SU-DHL-6 (cell line): ENCODE measurements at regions not wholly inside any gene's neighbourhood (a gene's known extent, or its start where the extent isn't known, plus 50 kb on each side); places are given as distances from the start of the nearest gene placed in this dataset.

Experiments used
- H2AFZ ChIP-seq: fragments of 200-600 bp; sonication (generic); 2 replicates; pipeline ENCODE4 v1.6.1; 2014; ENCODE audit warnings: low read depth, mild to moderate bottlenecking, moderate library complexity, mixed read lengths, antibody characterized with exemption, low read length; ENCODE audit not compliant: severe bottlenecking
- H3F3A ChIP-seq: fragments of 200-600 bp; shearing (Covaris generic); 2 replicates; pipeline ENCODE4 v1.6.0; 2016; ENCODE audit warnings: antibody characterized with exemption, mild to moderate bottlenecking; ENCODE audit not compliant: insufficient read depth
- H3K27ac ChIP-seq: fragments of 200-600 bp; sonication (generic); 2 replicates; pipeline ENCODE4 v1.5.1; 2016; ENCODE audit warnings: low read depth, mild to moderate bottlenecking, low read length, moderate library complexity, mixed read lengths
- H3K27me3 ChIP-seq: fragments of 200-600 bp; sonication (generic), shearing (Covaris generic); 2 replicates; pipeline ENCODE4 v1.6.0; 2014; ENCODE audit warnings: mild to moderate bottlenecking, low read length
- H3K36me3 ChIP-seq: fragments of 200-600 bp; sonication (generic); 2 replicates; pipeline ENCODE4 v1.6.1; 2014; ENCODE audit warnings: mild to moderate bottlenecking, low read length, mixed read lengths
- H3K4me2 ChIP-seq: fragments of 300-600, 200-600 bp; shearing (Covaris generic), sonication (generic); 2 replicates; pipeline ENCODE4 v1.6.0; 2014; ENCODE audit warnings: low read length, low read depth, mild to moderate bottlenecking; ENCODE audit not compliant: poor library complexity, severe bottlenecking
- H3K4me3 ChIP-seq: fragments of 200-600 bp; sonication (generic); 2 replicates; pipeline ENCODE4 v1.5.1; 2014; ENCODE audit warnings: antibody characterized with exemption, low read length, mild to moderate bottlenecking, mixed read lengths; ENCODE audit not compliant: insufficient read depth, poor library complexity, severe bottlenecking
- H3K79me2 ChIP-seq: fragments of 200-600 bp; sonication (generic); 2 replicates; pipeline ENCODE4 v1.6.1; 2014; ENCODE audit warnings: mild to moderate bottlenecking, low read length, moderate library complexity; ENCODE audit not compliant: insufficient read depth
- H3K9ac ChIP-seq: fragments of 200-600 bp; sonication (generic); 2 replicates; pipeline ENCODE4 v1.7.0; 2014; ENCODE audit warnings: mild to moderate bottlenecking, low read length
- H3K9me2 ChIP-seq: fragments of 200-600 bp; sonication (generic); replicated peaks from 2 replicates; pipeline ENCODE4 v1.6.1; 2014; ENCODE audit warnings: low read length; ENCODE audit not compliant: insufficient read depth
- H3K9me3 ChIP-seq: fragments of 200-600 bp; sonication (generic); 2 replicates; pipeline ENCODE4 v1.6.1; 2014; ENCODE audit warnings: low read length, mixed read lengths; ENCODE audit not compliant: insufficient read depth
- H4K20me1 ChIP-seq: fragments of 200-600 bp; sonication (generic); 2 replicates; pipeline ENCODE4 v1.6.1; 2014; ENCODE audit warnings: low read depth, mild to moderate bottlenecking, antibody characterized with exemption, low read length, moderate library complexity, mixed read lengths
- CTCF ChIP-seq: fragments of 200-600 bp; sonication (generic); IDR thresholded peaks from one replicate; pipeline ENCODE4 v1.5.1; 2017; ENCODE audit warnings: antibody characterized with exemption, mild to moderate bottlenecking, low read length, moderate library complexity; ENCODE audit not compliant: insufficient read depth, poor library complexity, severe bottlenecking
- EZH2phosphoT487 ChIP-seq: fragments of 200-600 bp; sonication (generic), shearing (Covaris generic); conservative IDR thresholded peaks from 2 replicates; pipeline ENCODE4 v1.6.1; 2018; ENCODE audit warnings: mild to moderate bottlenecking, antibody characterized with exemption, low read length, moderate library complexity, mixed read lengths

- no peak overlapping the region for H3K4me3 ChIP-seq
- no peaks in the 10 kb centered on the region for H3K9me2 ChIP-seq
- H3K27me3 ChIP-seq: no peaks in the 10 kb centered on the region
- H3F3A ChIP-seq: no peaks in the 10 kb centered on the region
- H2AFZ ChIP-seq: no peak overlapping the region
- no peaks in the 10 kb centered on the region for H3K9me3 ChIP-seq
- no peaks in the 10 kb centered on the region for H3K36me3 ChIP-seq
- no peaks in the 10 kb centered on the region for H4K20me1 ChIP-seq
- no peak overlapping the region for H3K27ac ChIP-seq
- H3K79me2 ChIP-seq: no peaks in the 10 kb centered on the region
- no peak overlapping the region for H3K4me2 ChIP-seq
- no peak overlapping the region for H3K9ac ChIP-seq
- TF ChIP-seq EZH2phosphoT487 (no peak), CTCF (no peak)
Measured at GRCh38 chr2:223450246-223450645, 151.9 kb downstream of the SCG2 start.

- Histone ChIP-seq H4K20me1 (no peaks in the 10 kb centered on the region), H3K27me3 (no peaks in the 10 kb centered on the region), H3K36me3 (no peaks in the 10 kb centered on the region), H2AFZ (no peak overlapping the region), H3K27ac (no peak overlapping the region), H3K9me3 (no peaks in the 10 kb centered on the region), H3K4me3 (no peak overlapping the region), H3F3A (no peaks in the 10 kb centered on the region), H3K79me2 (no peaks in the 10 kb centered on the region), H3K9ac (no peak overlapping the region), H3K9me2 (no peaks in the 10 kb centered on the region), H3K4me2 (no peak overlapping the region)
- TF ChIP-seq EZH2phosphoT487: no peak
Measured at GRCh38 chr2:223457301-223457700, 144.9 kb downstream of the SCG2 start.

GRCh38 chr2:223459328-223459939, 142.7 kb downstream of the SCG2 start:
- Histone ChIP-seq H3K9me2 (no peaks in the 10 kb centered on the region), H3K4me3 (no peak overlapping the region), H3F3A (no peaks in the 10 kb centered on the region), H3K9ac (no peak overlapping the region), H3K4me2 (no peak overlapping the region), H3K27ac (no peak overlapping the region), H3K27me3 (no peaks in the 10 kb centered on the region), H3K79me2 (no peaks in the 10 kb centered on the region), H2AFZ (no peak overlapping the region), H3K9me3 (no peaks in the 10 kb centered on the region), H4K20me1 (no peaks in the 10 kb centered on the region), H3K36me3 (no peaks in the 10 kb centered on the region)
- TF ChIP-seq CTCF: peak; percentile 35
- no peak for TF ChIP-seq EZH2phosphoT487

- H3K4me3 ChIP-seq: no peak overlapping the region
- no peaks in the 10 kb centered on the region for H3F3A ChIP-seq
- TF ChIP-seq CTCF (no peak), EZH2phosphoT487 (no peak)
- no peak overlapping the region for H3K4me2 ChIP-seq
- H3K79me2 ChIP-seq: no peaks in the 10 kb centered on the region
- H3K9me3 ChIP-seq: no peaks in the 10 kb centered on the region
- no peaks in the 10 kb centered on the region for H3K9me2 ChIP-seq
- no peak overlapping the region for H3K27ac ChIP-seq
- no peaks in the 10 kb centered on the region for H3K36me3 ChIP-seq
- no peak overlapping the region for H2AFZ ChIP-seq
- H3K27me3 ChIP-seq: no peaks in the 10 kb centered on the region
- no peaks in the 10 kb centered on the region for H4K20me1 ChIP-seq
- H3K9ac ChIP-seq: no peak overlapping the region
Measured at GRCh38 chr2:223460209-223460608, 142.0 kb downstream of the SCG2 start.
